OCI-LY7 (cell line): ENCODE measurements at regions not wholly inside any gene's neighbourhood (a gene's known extent, or its start where the extent isn't known, plus 50 kb on each side); places are given as distances from the start of the nearest gene placed in this dataset.

Experiments used
- BruUV-seq: library from RNA; stranded (reverse); fragments of 400-500 nt; replicated peaks from 2 replicates; lab custom pipeline; 2021; lab: Mats Ljungman, UMichigan
- CTCF ChIA-PET: fragments of 300-600 bp; sonication (Branson Sonifier 250); formaldehyde crosslinking; loops from one replicate; lab custom pipeline; 2022; ENCODE audit warnings: antibody characterized with exemption; ENCODE audit not compliant: unreplicated experiment; lab: Charles Lee
- POLR2A ChIA-PET: fragments of 300-600 bp; sonication (Branson Sonifier 250); formaldehyde crosslinking; loops from one replicate; lab custom pipeline; 2022; ENCODE audit warnings: antibody characterized with exemption; lab: Charles Lee
- DNase-seq: peaks from one replicate; pipeline ENCODE4 v3.0.0-alpha.2; 2015; ENCODE audit warnings: low spot score
- H2AFZ ChIP-seq: fragments of 200-600 bp; sonication (generic), shearing (Covaris generic); 2 replicates; pipeline ENCODE4 v1.6.1; 2014; ENCODE audit warnings: mild to moderate bottlenecking, antibody characterized with exemption, low read length, moderate library complexity
- H3K27ac ChIP-seq: fragments of 200-600 bp; sonication (generic); 2 replicates; pipeline ENCODE4 v1.5.1; 2014; ENCODE audit warnings: mixed run types, low read depth, mild to moderate bottlenecking, moderate library complexity, low read length, inconsistent platforms; ENCODE audit not compliant: poor library complexity, severe bottlenecking
- H3K36me3 ChIP-seq: fragments of 200-600 bp; sonication (generic); 2 replicates; pipeline ENCODE4 v1.6.1; 2014; ENCODE audit warnings: mild to moderate bottlenecking, antibody characterized with exemption, low read length, moderate library complexity, mixed read lengths; ENCODE audit not compliant: insufficient read depth
- H3K4me1 ChIP-seq: fragments of 200-600 bp; sonication (generic); 2 replicates; pipeline ENCODE4 v1.5.1; 2014; ENCODE audit warnings: mild to moderate bottlenecking, low read length; ENCODE audit not compliant: insufficient read depth, poor library complexity, severe bottlenecking
- H3K4me2 ChIP-seq: fragments of 200-600 bp; sonication (generic); 2 replicates; pipeline ENCODE4 v1.6.1; 2014; ENCODE audit warnings: mild to moderate bottlenecking, low read length
- H3K4me3 ChIP-seq: fragments of 200-600 bp; sonication (generic); 2 replicates; pipeline ENCODE4 v1.5.1; 2014; ENCODE audit warnings: mild to moderate bottlenecking, low read depth, low read length; ENCODE audit not compliant: poor library complexity, severe bottlenecking
- H3K79me2 ChIP-seq: fragments of 200-600 bp; sonication (generic); 2 replicates; pipeline ENCODE4 v1.6.1; 2016; ENCODE audit warnings: low read depth, mild to moderate bottlenecking, low read length, moderate library complexity, mixed read lengths; ENCODE audit not compliant: insufficient read depth
- H3K9me2 ChIP-seq: fragments of 200-600 bp; sonication (generic); 2 replicates; pipeline ENCODE4 v1.6.1; 2016; ENCODE audit warnings: mild to moderate bottlenecking, low read length, mixed read lengths; ENCODE audit not compliant: insufficient read depth
- H3K9me3 ChIP-seq: fragments of 200-600 bp; sonication (generic); 2 replicates; pipeline ENCODE4 v1.6.1; 2014; ENCODE audit warnings: mild to moderate bottlenecking, mixed run types, low read length, mixed read lengths
- H4K20me1 ChIP-seq: fragments of 200-600 bp; sonication (generic); 2 replicates; pipeline ENCODE4 v1.6.1; 2014; ENCODE audit warnings: mild to moderate bottlenecking, antibody characterized with exemption, low read length, moderate library complexity, mixed read lengths; ENCODE audit not compliant: insufficient read depth
- CTCF ChIP-seq: fragments of 200-600 bp; sonication (generic); conservative IDR thresholded peaks from 2 replicates; pipeline ENCODE4 v1.5.1; 2014; ENCODE audit warnings: mild to moderate bottlenecking, antibody characterized with exemption, low read length, moderate library complexity, mixed read lengths
- EZH2phosphoT487 ChIP-seq: fragments of 200-600 bp; sonication (generic); IDR thresholded peaks from 2 replicates; pipeline ENCODE4 v1.6.1; 2018; ENCODE audit warnings: low read depth, borderline replicate concordance, mild to moderate bottlenecking, mixed run types, antibody characterized with exemption, low read length, moderate library complexity, mixed read lengths
- intact Hi-C: fragments of 100-400 bp; cut with micrococcal nuclease; formaldehyde crosslinking; loops from one replicate; pipeline ENCODE4 v1.10.0; 2022; ENCODE audit not compliant: unreplicated experiment

GRCh38 chr7:54817152-54817551 is 58.1 kb upstream of the SEC61G start:
- Histone ChIP-seq H3K36me3 (no peaks in the 10 kb centered on the region), H3K27ac (no peak overlapping the region), H3K4me1 (no peaks in the 10 kb centered on the region), H4K20me1 (no peaks in the 10 kb centered on the region), H3K9me2 (no peaks in the 10 kb centered on the region), H3K9me3 (no peaks in the 10 kb centered on the region), H3K4me3 (no peak overlapping the region), H3K4me2 (no peak overlapping the region), H2AFZ (no peak overlapping the region), H3K79me2 (no peaks in the 10 kb centered on the region)
- CTCF ChIA-PET, result no interaction called here
- intact Hi-C loops, result no loop called here
- no TSS peak for BruUV-seq
- TF ChIP-seq EZH2phosphoT487 (no peak), CTCF (no peak)
- no peak for DNase-seq
- POLR2A ChIA-PET, result no interaction called here

GRCh38 chr7:54823776-54824175 is 64.8 kb upstream of the SEC61G start:
- TF ChIP-seq EZH2phosphoT487 (no peak), CTCF (no peak)
- Histone ChIP-seq H2AFZ (no peak overlapping the region), H3K79me2 (no peaks in the 10 kb centered on the region), H4K20me1 (no peaks in the 10 kb centered on the region), H3K9me2 (no peaks in the 10 kb centered on the region), H3K9me3 (no peaks in the 10 kb centered on the region), H3K36me3 (no peaks in the 10 kb centered on the region), H3K4me3 (no peak overlapping the region), H3K4me2 (no peak overlapping the region), H3K4me1 (no peaks in the 10 kb centered on the region), H3K27ac (no peak overlapping the region)
- CTCF ChIA-PET, result interaction anchor here (0.8 kb wide), 1 partner anchor 50 kb away, joined by 3 read pairs; no protein-coding TSS in a partner anchor
- intact Hi-C loops, result no loop called here
- POLR2A ChIA-PET, result no interaction called here
- BruUV-seq, result no TSS peak
- DNase-seq, result no peak

GRCh38 chr7:54824655-54825054 is 65.6 kb upstream of the SEC61G start:
- no peak overlapping the region for H3K4me3 ChIP-seq
- CTCF ChIA-PET, result no interaction called here
- TF ChIP-seq CTCF (no peak), EZH2phosphoT487 (no peak)
- no peaks in the 10 kb centered on the region for H3K36me3 ChIP-seq
- H3K9me3 ChIP-seq, result no peaks in the 10 kb centered on the region
- POLR2A ChIA-PET, result no interaction called here
- no peaks in the 10 kb centered on the region for H3K79me2 ChIP-seq
- no peak overlapping the region for H2AFZ ChIP-seq
- no peak overlapping the region for H3K27ac ChIP-seq
- no TSS peak for BruUV-seq
- intact Hi-C loops, result no loop called here
- no peaks in the 10 kb centered on the region for H3K4me1 ChIP-seq
- H3K4me2 ChIP-seq, result no peak overlapping the region
- no peaks in the 10 kb centered on the region for H3K9me2 ChIP-seq
- H4K20me1 ChIP-seq, result no peaks in the 10 kb centered on the region
- no peak for DNase-seq
